IMR-90 (cell line): ENCODE measurements at regions not wholly inside any gene's neighbourhood (a gene's known extent, or its start where the extent isn't known, plus 50 kb on each side); places are given as distances from the start of the nearest gene placed in this dataset.

Source experiments
- ATAC-seq: fragments of 200-7000 bp; cut with Tn5 transposase; 2 replicates; pipeline ENCODE4 v1.9.1; 2020; ENCODE audit warnings: low read depth, mild to moderate bottlenecking, moderate library complexity
- BruUV-seq: library from RNA; stranded (reverse); fragments of 400-500 nt; replicated peaks from 2 replicates; lab custom pipeline; 2021; lab: Mats Ljungman, UMichigan
- CTCF ChIA-PET: fragments of 300-600 bp; formaldehyde crosslinking; extraction: SDS; loops from one replicate; lab custom pipeline; 2021; ENCODE audit warnings: antibody characterized with exemption; lab: Yijun Ruan, JAX
- POLR2A ChIA-PET: fragments of 300-600 bp; sonication (Branson Sonifier 250); formaldehyde crosslinking; loops from one replicate; lab custom pipeline; 2022; ENCODE audit warnings: antibody characterized with exemption; ENCODE audit not compliant: unreplicated experiment; lab: Charles Lee
- DNase-seq: peaks from one replicate; pipeline ENCODE4 v3.0.0; 2013
- H2AFZ ChIP-seq: replicated peaks from 2 replicates; pipeline ENCODE3; 2013; ENCODE audit warnings: low read length, mild to moderate bottlenecking; ENCODE audit not compliant: poor library complexity
- H2AK5ac ChIP-seq: 2 replicates; pipeline ENCODE4 v1.6.1; 2013; ENCODE audit warnings: low read depth, low read length, inconsistent platforms
- H2AK9ac ChIP-seq: replicated peaks from 2 replicates; pipeline ENCODE3; 2013; ENCODE audit warnings: mild to moderate bottlenecking, low read depth, low read length, moderate library complexity; ENCODE audit not compliant: poor library complexity
- H2BK120ac ChIP-seq: 2 replicates; pipeline ENCODE4 v1.6.1; 2013; ENCODE audit warnings: low read depth, low read length, inconsistent platforms
- H2BK15ac ChIP-seq: 3 replicates; pipeline ENCODE4 v1.6.1; 2013; ENCODE audit warnings: low read depth, low read length, inconsistent platforms
- H2BK20ac ChIP-seq: 2 replicates; pipeline ENCODE4 v1.6.1; 2013; ENCODE audit warnings: low read depth, mild to moderate bottlenecking, inconsistent platforms, low read length, moderate library complexity
- H2BK5ac ChIP-seq: 2 replicates; pipeline ENCODE4 v1.6.1; 2013; ENCODE audit warnings: mild to moderate bottlenecking, low read depth, low read length, inconsistent platforms; ENCODE audit not compliant: poor library complexity, severe bottlenecking
- H3K14ac ChIP-seq: replicated peaks from 2 replicates; pipeline ENCODE4 v1.6.1; 2013; ENCODE audit warnings: low read depth, low read length, inconsistent platforms
- H3K18ac ChIP-seq: 2 replicates; pipeline ENCODE4 v1.6.1; 2013; ENCODE audit warnings: low read depth, low read length, control low read depth
- H3K23ac ChIP-seq: 2 replicates; pipeline ENCODE4 v1.6.1; 2013; ENCODE audit warnings: low read depth, low read length, inconsistent platforms
- H3K27ac ChIP-seq: 2 replicates; pipeline ENCODE4 v1.5.1; 2013; ENCODE audit warnings: mild to moderate bottlenecking, control low read depth, low read length; ENCODE audit not compliant: insufficient read depth
- H3K27me3 ChIP-seq: 2 replicates; pipeline ENCODE4 v1.6.1; 2013; ENCODE audit warnings: low read length; ENCODE audit not compliant: control insufficient read depth, insufficient read depth
- H3K36me3 ChIP-seq: 2 replicates; pipeline ENCODE4 v1.6.1; 2013; ENCODE audit warnings: low read length, mixed read lengths; ENCODE audit not compliant: control insufficient read depth, insufficient read depth
- H3K4ac ChIP-seq: 2 replicates; pipeline ENCODE4 v1.6.1; 2013; ENCODE audit warnings: low read depth, low read length, inconsistent platforms
- H3K4me1 ChIP-seq: 2 replicates; pipeline ENCODE4 v1.6.1; 2013; ENCODE audit warnings: low read length, mixed read lengths; ENCODE audit not compliant: control insufficient read depth, insufficient read depth
- H3K4me2 ChIP-seq: 2 replicates; pipeline ENCODE4 v1.6.1; 2013; ENCODE audit warnings: low read depth, mild to moderate bottlenecking, control low read depth, low read length, moderate library complexity
- H3K4me3 ChIP-seq: 2 replicates; pipeline ENCODE4 v1.5.1; 2013; ENCODE audit warnings: low read depth, mild to moderate bottlenecking, control low read depth, low read length, moderate library complexity; ENCODE audit not compliant: insufficient read depth
- H3K56ac ChIP-seq: 2 replicates; pipeline ENCODE4 v1.6.1; 2013; ENCODE audit warnings: low read length, inconsistent platforms; ENCODE audit not compliant: insufficient read depth; ENCODE audit errors: extremely low read depth
- H3K79me1 ChIP-seq, 2 experiments: 2 replicates each; pipeline ENCODE4 v1.6.1; 2013; ENCODE audit warnings: low read length in 2 of 2, inconsistent platforms in 1 of 2, low read depth in 1 of 2
- H3K9ac ChIP-seq: 2 replicates; pipeline ENCODE4 v1.6.1; 2013; ENCODE audit warnings: low read depth, low read length, control low read depth
- H3K9me1 ChIP-seq: 2 replicates; pipeline ENCODE4 v1.6.1; 2013; ENCODE audit warnings: low read length, inconsistent platforms; ENCODE audit not compliant: insufficient read depth
- H3K9me3 ChIP-seq: 2 replicates; pipeline ENCODE4 v1.6.1; 2013; ENCODE audit warnings: low read length; ENCODE audit not compliant: control insufficient read depth, insufficient read depth
- H4K20me1 ChIP-seq: 2 replicates; pipeline ENCODE4 v1.6.1; 2013; ENCODE audit warnings: low read length, inconsistent platforms; ENCODE audit not compliant: insufficient read depth
- H4K5ac ChIP-seq: 2 replicates; pipeline ENCODE4 v1.6.1; 2013; ENCODE audit warnings: mild to moderate bottlenecking, low read depth, low read length, control low read depth
- H4K8ac ChIP-seq, 2 experiments: 2 replicates each; pipeline ENCODE4 v1.6.1; 2013; ENCODE audit warnings: low read depth in 2 of 2, low read length in 2 of 2, control low read depth in 1 of 2, inconsistent platforms in 1 of 2
- H4K91ac ChIP-seq: 2 replicates; pipeline ENCODE4 v1.6.1; 2013; ENCODE audit warnings: low read depth, low read length, inconsistent platforms; ENCODE audit not compliant: insufficient read depth
- CEBPB ChIP-seq: IDR thresholded peaks from 2 replicates; pipeline ENCODE4 v1.6.1; 2012; ENCODE audit warnings: low read depth, low read length, improper control_type of control experiment
- CTCF ChIP-seq: conservative IDR thresholded peaks from 2 replicates; pipeline ENCODE4 v1.5.1; 2012; ENCODE audit warnings: mild to moderate bottlenecking, low read depth, low read length, improper control_type of control experiment
- MAFK ChIP-seq: IDR thresholded peaks from 2 replicates; pipeline ENCODE4 v1.6.1; 2012; ENCODE audit warnings: low read depth, low read length, improper control_type of control experiment
- NFE2L2 ChIP-seq: fragments of 150-350 bp; IDR thresholded peaks from 2 replicates; pipeline ENCODE4 v1.6.1; 2016; ENCODE audit warnings: low read depth, mild to moderate bottlenecking, low read length
- USF2 ChIP-seq: fragments of 150-350 bp; IDR thresholded peaks from 2 replicates; pipeline ENCODE4 v1.6.1; 2017; ENCODE audit warnings: mild to moderate bottlenecking, antibody characterized with exemption, low read length, low read depth
- dilution Hi-C: fragments of 300-500 bp; cut with HindIII; formaldehyde crosslinking; loops from one replicate; pipeline ENCODE4 v1.14.3; 2018; ENCODE audit warnings: low sequenced_read_pairs; ENCODE audit not compliant: unreplicated experiment
- in situ Hi-C: fragments of 300-500 bp; cut with MboI; formaldehyde crosslinking; loops from 3 replicates; pipeline ENCODE4 v1.14.3; 2019; ENCODE audit warnings: low sequenced_read_pairs, inconsistent platforms, mixed read lengths
- intact Hi-C: fragments of 100-400 bp; cut with micrococcal nuclease; formaldehyde crosslinking; loops from 2 replicates; pipeline ENCODE4 v1.10.0; 2022

- Histone ChIP-seq H4K5ac (no peak overlapping the region), H2BK20ac (no peak overlapping the region), H2BK5ac (no peak overlapping the region), H3K23ac (no peak overlapping the region), H3K9me3 (no peaks in the 10 kb centered on the region), H3K56ac (no peak overlapping the region), H3K36me3 (peaks cover 3% of the 10 kb centered on the region; the same call in 1 of the 2 replicates), H4K8ac (no peak overlapping the region), H3K27me3 (no peaks in the 10 kb centered on the region), H3K4ac (no peak overlapping the region), H3K18ac (no peak overlapping the region), H2AK5ac (no peak overlapping the region), H3K9me1 (peaks cover 7% of the 10 kb centered on the region; the same call in 1 of the 2 replicates), H3K4me2 (no peak overlapping the region), H2AK9ac (no peak overlapping the region), H2AFZ (no peak overlapping the region), H3K79me1 (peaks cover 16 to 42% of the 10 kb centered on the region in 2 experiments; a peak in 3 of 4 replicates), H2BK15ac (no peak overlapping the region), H2BK120ac (no peak overlapping the region), H4K20me1 (no peaks in the 10 kb centered on the region), H3K9ac (no peak overlapping the region), H4K91ac (no peak overlapping the region), H3K27ac (no peak overlapping the region), H3K14ac (no peak overlapping the region), H3K4me3 (no peak overlapping the region), H3K4me1 (peaks cover 4% of the 10 kb centered on the region; the same call in 1 of the 2 replicates)
- intact Hi-C loops: no loop called here
- DNase-seq: peak; percentile 78
- dilution Hi-C loops: no loop called here
- in situ Hi-C loops: no loop called here
- TF ChIP-seq CTCF (no peak), NFE2L2 (peak; percentile 81), USF2 (peak; percentile 55), CEBPB (0 out of 2 replicates have a peak, but pooled peaks have one; percentile 16), MAFK (peak; percentile 24; the same call in 1 of the 2 replicates)
- BruUV-seq: no TSS peak
- CTCF ChIA-PET: no interaction called here
- ATAC-seq: peak; percentile 43
- POLR2A ChIA-PET: no interaction called here
These were observed 223.0 kb downstream of the TANC2 start for GRCh38 chr17:63189082-63189481.
